ENCODE measurements at regions not wholly inside any gene's neighbourhood (a gene's known extent, or its start where the extent isn't known, plus 50 kb on each side); places are given as distances from the start of the nearest gene placed in this dataset.

DNA sequence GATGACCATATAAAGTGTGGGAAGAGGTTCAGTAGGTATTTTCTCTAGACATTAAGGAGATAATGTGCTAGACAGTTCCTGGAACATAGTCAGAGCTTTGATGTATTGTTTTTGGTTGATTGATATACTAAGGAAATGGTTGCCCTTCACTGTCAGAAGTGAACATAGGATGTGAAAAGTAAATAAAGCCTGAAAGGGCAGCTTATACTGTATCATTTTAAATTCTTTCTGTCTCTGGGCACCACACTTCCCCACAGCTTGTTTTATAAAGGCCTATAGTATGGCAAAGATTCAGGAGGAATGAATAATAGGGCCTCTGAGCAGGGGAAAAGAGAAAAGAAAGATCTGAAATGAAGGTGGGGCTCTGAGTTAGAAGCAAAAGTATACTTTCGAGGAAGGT lies 72.7 kb upstream of the ITPRID2 start:
- H3K27ac ChIP-seq: no peak overlapping the region
- DNase-seq: no peak
- intact Hi-C loops (cut with DNase I): no loop called here
- no peak for ATAC-seq
- peaks cover 0 to 4% of the 10 kb centered on the region in 2 donors for H3K4me1 ChIP-seq
- H3K9me3 ChIP-seq: no peaks in the 10 kb centered on the region
- H3K27me3 ChIP-seq: no peaks in the 10 kb centered on the region
- no peak for TF ChIP-seq CTCF (IDR thresholded peaks at IDR 0.05)
- H3K36me3 ChIP-seq: no peaks in the 10 kb centered on the region
- no peak overlapping the region for H3K4me3 ChIP-seq

- no peaks in the 10 kb centered on the region for H3K27me3 ChIP-seq
- no peaks in the 10 kb centered on the region for H3K36me3 ChIP-seq
- DNase-seq (no peak), ATAC-seq (no peak)
- intact Hi-C loops (cut with DNase I): no loop called here
- H3K9me3 ChIP-seq: no peaks in the 10 kb centered on the region
- TF ChIP-seq CTCF (IDR thresholded peaks at IDR 0.05): no peak
- no peak overlapping the region for H3K4me3 ChIP-seq
- H3K27ac ChIP-seq: no peak overlapping the region
- no peaks in the 10 kb centered on the region for H3K4me1 ChIP-seq
These were observed 70.5 kb upstream of the ITPRID2 start for GRCh38 chr2:181821049-181821448.

- Histone ChIP-seq H3K9me3 (no peaks in the 10 kb centered on the region), H3K4me1 (no peaks in the 10 kb centered on the region), H3K36me3 (no peaks in the 10 kb centered on the region), H3K4me3 (no peak overlapping the region), H3K27ac (no peak overlapping the region), H3K27me3 (no peaks in the 10 kb centered on the region)
- TF ChIP-seq CTCF (IDR thresholded peaks at IDR 0.05): no peak
- intact Hi-C loops (cut with DNase I): no loop called here
- no peak for DNase-seq
- ATAC-seq: no peak
These were observed 69.4 kb upstream of the ITPRID2 start for GRCh38 chr2:181822097-181822496.

DNA sequence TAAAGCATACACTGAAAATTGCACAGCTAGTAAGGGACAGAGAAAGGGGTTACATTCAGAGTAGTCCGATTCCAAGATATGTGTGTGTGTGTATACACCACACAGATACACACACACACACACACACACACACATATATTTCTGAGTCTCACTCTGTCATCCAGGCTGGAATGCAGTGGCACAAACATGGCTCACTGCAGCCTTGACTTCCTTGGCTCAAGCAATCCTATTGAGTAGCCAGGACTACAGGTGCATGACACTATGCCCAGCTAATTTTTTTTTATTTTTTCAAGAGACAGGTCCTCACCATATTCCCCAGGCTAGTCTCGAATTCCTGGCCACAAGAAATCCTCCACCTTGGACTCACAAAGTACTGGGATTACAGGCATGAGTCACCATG lies 68.1 kb upstream of the ITPRID2 start:
- ATAC-seq: no peak
- H3K4me3 ChIP-seq: no peak overlapping the region
- H3K9me3 ChIP-seq: no peaks in the 10 kb centered on the region
- no peak for TF ChIP-seq CTCF (IDR thresholded peaks at IDR 0.05)
- no peak overlapping the region for H3K27ac ChIP-seq
- DNase-seq: no peak
- no peaks in the 10 kb centered on the region for H3K27me3 ChIP-seq
- intact Hi-C loops (cut with DNase I): no loop called here
- H3K4me1 ChIP-seq: no peaks in the 10 kb centered on the region
- no peaks in the 10 kb centered on the region for H3K36me3 ChIP-seq

- TF ChIP-seq CTCF (IDR thresholded peaks at IDR 0.05): no peak
- Histone ChIP-seq H3K4me3 (no peak overlapping the region), H3K27me3 (no peaks in the 10 kb centered on the region), H3K27ac (no peak overlapping the region), H3K36me3 (no peaks in the 10 kb centered on the region), H3K9me3 (no peaks in the 10 kb centered on the region), H3K4me1 (no peaks in the 10 kb centered on the region)
- DNase-seq (no peak), ATAC-seq (no peak)
- intact Hi-C loops (cut with DNase I): no loop called here
These were observed 63.3 kb upstream of the ITPRID2 start for GRCh38 chr2:181828122-181828705.
